Esophagus squamous epithelium (tissue), 4 donors: ENCODE measurements at regions not wholly inside any gene's neighbourhood (a gene's known extent, or its start where the extent isn't known, plus 50 kb on each side); places are given as distances from the start of the nearest gene placed in this dataset.

Experiments
- CTCF ChIP-seq, 6 experiments: fragments of 450-650 bp in 4 of 6; fragments of 200-600 bp in 2 of 6; sonication (generic) in 2 of 6; IDR thresholded peaks; one replicate each; pipeline ENCODE4 v1.5.1; 2016 to 2019; ENCODE audit warnings: antibody characterized with exemption in 6 of 6, mild to moderate bottlenecking in 4 of 6, moderate library complexity in 4 of 6
- POLR2A ChIP-seq, 4 donors: fragments of 450-650 bp; IDR thresholded peaks; one replicate each; pipeline ENCODE4 v1.6.1; 2017; ENCODE audit warnings: antibody characterized with exemption in 4 of 4, mild to moderate bottlenecking in 4 of 4, moderate library complexity in 3 of 4

GRCh38 chr2:83217854-83218253, 1241.2 kb downstream of the SUCLG1 start:
- TF ChIP-seq CTCF (IDR thresholded peaks at IDR 0.05) (no peak), POLR2A (IDR thresholded peaks at IDR 0.05) (no peak)
